ENCODE measurements at regions not wholly inside any gene's neighbourhood (a gene's known extent, or its start where the extent isn't known, plus 50 kb on each side); places are given as distances from the start of the nearest gene placed in this dataset.

DNA sequence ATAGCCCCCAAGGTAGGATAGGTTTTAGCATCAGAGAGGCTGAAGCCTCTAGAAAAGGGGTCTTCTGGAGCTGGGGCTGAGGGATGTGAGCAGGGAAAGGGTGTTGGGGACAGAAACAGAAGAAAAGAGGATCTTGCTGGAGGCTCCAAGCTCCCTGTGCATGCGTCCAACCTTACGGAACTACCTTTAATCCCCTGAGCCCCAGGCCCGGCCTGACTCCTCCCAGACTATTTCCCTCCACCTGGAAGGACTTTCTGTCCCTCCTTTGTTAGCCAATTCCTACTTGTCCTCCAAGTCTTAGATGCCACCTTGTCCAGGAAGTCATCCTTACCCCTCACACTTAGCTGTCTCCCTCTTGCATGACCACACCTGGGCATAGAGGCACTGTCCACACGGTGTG lies 50.0 kb upstream of the VPS8 start:
- Histone ChIP-seq H3K4me3 (ENCODE audit: low read length) (no peak overlapping the region), H3K27me3 (ENCODE audit: control insufficient read depth in 2 of 2, insufficient read depth in 2 of 2, low read length in 2 of 2) (no peaks in the 10 kb centered on the region), H3K9me3 (ENCODE audit: control insufficient read depth in 2 of 3, low read length in 3 of 3) (no peaks in the 10 kb centered on the region), H3K27ac (ENCODE audit: low read depth, low read length) (no peak overlapping the region), H3K4me1 (ENCODE audit: control insufficient read depth in 2 of 2, insufficient read depth in 2 of 2, low read length in 2 of 2) (no peaks in the 10 kb centered on the region), H3K36me3 (ENCODE audit: control insufficient read depth in 2 of 3, insufficient read depth in 3 of 3, low read length in 3 of 3) (no peaks in the 10 kb centered on the region)
- CTCF ChIA-PET, result interaction anchor here (0.6 kb wide), 1 partner anchor 509 kb away, joined by 3 read pairs; no protein-coding TSS in a partner anchor
- no peaks in the 10 kb centered on the region for H3K36me3 Mint-ChIP-seq
- ATAC-seq (no peak), DNase-seq (no peak)
- H3K27ac Mint-ChIP-seq, result no peak overlapping the region
- no peak overlapping the region for H3K4me3 Mint-ChIP-seq
- peaks cover 0 to 22% (median 10%) of the 10 kb centered on the region in 5 donors for H3K27me3 Mint-ChIP-seq
- intact Hi-C loops (cut with micrococcal nuclease), result no loop called here
- peaks cover 0 to 17% (median 0%) of the 10 kb centered on the region in 7 donors for H3K4me1 Mint-ChIP-seq
- POLR2A ChIA-PET, result interaction anchor here (1.2 kb wide), 1 partner anchor 23 kb away, joined by 3 read pairs; no protein-coding TSS in a partner anchor
- H3K9me3 Mint-ChIP-seq, result no peaks in the 10 kb centered on the region
